Tibial nerve (tissue), 4 donors: ENCODE measurements at regions not wholly inside any gene's neighbourhood (a gene's known extent, or its start where the extent isn't known, plus 50 kb on each side); places are given as distances from the start of the nearest gene placed in this dataset.
"Not testable (repeated sequence)": the region's sequence is repeated elsewhere in the genome, so short reads cannot be mapped to it uniquely, and the experiment has no call there.

Source experiments
- DNase-seq, 2 donors: peaks; one replicate each; pipeline ENCODE4 v3.0.0-alpha.2; 2019; ENCODE audit warnings: low spot score in 2 of 2
- H3K27ac ChIP-seq, 4 donors: fragments of 200-600 bp; sonication (generic) in 3 of 4; one replicate each; pipeline ENCODE4 v1.5.1; 2017 to 2019; ENCODE audit warnings: mild to moderate bottlenecking in 1 of 4
- H3K27me3 ChIP-seq, 2 donors: fragments of 200-600 bp; sonication (generic) in 1 of 2; one replicate each; pipeline versions ENCODE4 v1.5.1 to v1.6.0; 2017 to 2019
- H3K36me3 ChIP-seq, 3 donors: fragments of 200-600 bp; sonication (generic); one replicate each; pipeline ENCODE4 v1.5.1; 2018 to 2019
- H3K4me1 ChIP-seq, 4 donors: fragments of 200-600 bp; sonication (generic) in 3 of 4; one replicate each; pipeline ENCODE4 v1.5.1; 2017 to 2019
- H3K4me3 ChIP-seq, 4 donors: fragments of 200-600 bp; sonication (generic) in 3 of 4; one replicate each; pipeline ENCODE4 v1.5.1; 2017 to 2019; ENCODE audit warnings: mild to moderate bottlenecking in 1 of 4, moderate library complexity in 1 of 4
- H3K9me3 ChIP-seq, 4 donors: fragments of 200-600 bp; sonication (generic) in 3 of 4; one replicate each; pipeline ENCODE4 v1.5.1; 2017 to 2019
- EP300 ChIP-seq, 2 donors: sonication (generic); formaldehyde crosslinking; IDR thresholded peaks; one replicate each; pipeline ENCODE4 v1.6.1; 2017; ENCODE audit warnings: antibody characterized with exemption in 2 of 2, mild to moderate bottlenecking in 1 of 2
- POLR2A ChIP-seq, 2 donors: fragments of 450-650 bp; IDR thresholded peaks; one replicate each; pipeline ENCODE4 v1.6.1; 2017; ENCODE audit warnings: antibody characterized with exemption in 2 of 2, mild to moderate bottlenecking in 2 of 2, moderate library complexity in 2 of 2
- WGBS, 2 donors: methylation state at CpG; one replicate each; pipeline ENCODE4 v1.1.5; 2018; 5-methylcytosine and 5-hydroxymethylcytosine counted together
- TF ChIP-seq, protein P1 (sequence below), 5 experiments: fragments of 200-600 bp in 3 of 5; fragments of 450-650 bp in 2 of 5; sonication (generic) in 3 of 5; IDR thresholded peaks; one replicate each; pipeline ENCODE4 v1.5.1; 2016 to 2019; ENCODE audit warnings: antibody characterized with exemption in 5 of 5, mild to moderate bottlenecking in 3 of 5, moderate library complexity in 2 of 5

DNA sequence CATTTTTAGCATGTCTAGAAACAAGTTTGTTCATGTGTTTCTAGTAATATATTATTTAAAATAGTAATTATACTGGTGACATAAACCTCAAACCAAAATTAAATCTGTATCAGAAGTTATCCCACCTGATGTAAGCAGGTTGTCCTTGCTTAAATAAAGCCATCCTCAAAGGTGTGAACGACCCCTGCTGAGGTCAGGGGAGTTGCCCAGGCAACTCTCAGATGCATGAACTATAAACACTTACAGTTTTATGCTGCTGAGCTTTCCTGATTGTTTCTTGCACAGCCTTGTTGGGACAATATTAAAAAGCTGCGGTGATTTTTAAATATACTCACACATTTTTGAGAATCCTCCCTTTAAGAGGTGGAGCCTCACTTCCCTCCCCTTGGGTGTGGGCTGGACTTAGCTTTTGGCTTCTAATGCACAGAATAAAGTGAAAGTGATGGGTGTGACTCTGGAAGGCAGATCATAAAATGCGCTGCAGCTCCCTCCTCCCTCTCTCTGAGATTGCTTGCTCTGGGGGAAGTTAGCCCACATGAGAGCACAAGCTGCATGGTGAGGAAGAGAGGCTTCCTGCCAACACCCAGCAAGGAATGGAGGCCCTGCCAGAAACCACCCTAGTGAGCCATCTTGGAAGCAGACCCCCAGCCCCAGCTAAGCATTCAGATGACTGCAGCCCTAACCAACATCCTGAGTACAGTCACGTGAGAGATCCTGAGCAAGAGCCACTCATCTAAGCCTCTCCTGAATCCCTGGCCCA, 152.7 kb downstream of the SKIDA1 start:
- no peaks in the 10 kb centered on the region for H3K27me3 ChIP-seq
- no peaks in the 10 kb centered on the region for H3K36me3 ChIP-seq
- peak in 1 of 2 donors; percentile 51 for TF ChIP-seq EP300 (IDR thresholded peaks at IDR 0.05)
- no peak for TF ChIP-seq POLR2A (IDR thresholded peaks at IDR 0.05)
- H3K4me3 ChIP-seq, result peak overlapping the region in 1 of 4 donors; percentile 33
- H3K27ac ChIP-seq, result peak overlapping the region in 2 of 4 donors; percentile 45 to 67
- DNase-seq, result peak in 1 of 2 donors; percentile 41
- peaks cover 0 to 21% (median 2%) of the 10 kb centered on the region in 4 donors for H3K4me1 ChIP-seq
- 14 to 15% methylated on average over 4 of the region's 4 CpGs for WGBS, 2 donors
- no peaks in the 10 kb centered on the region for H3K9me3 ChIP-seq

GRCh38 chr10:21369697-21370096, 155.8 kb downstream of the SKIDA1 start:
- Histone ChIP-seq H3K4me1 (peaks cover 0 to 28% (median 3%) of the 10 kb centered on the region in 4 donors), H3K27ac (no peak overlapping the region), H3K36me3 (no peaks in the 10 kb centered on the region), H3K9me3 (no peaks in the 10 kb centered on the region), H3K27me3 (no peaks in the 10 kb centered on the region), H3K4me3 (no peak overlapping the region)
- DNase-seq, result no peak
- TF ChIP-seq EP300 (IDR thresholded peaks at IDR 0.05) (no peak), POLR2A (IDR thresholded peaks at IDR 0.05) (no peak)
- TF ChIP-seq, protein P1, sequence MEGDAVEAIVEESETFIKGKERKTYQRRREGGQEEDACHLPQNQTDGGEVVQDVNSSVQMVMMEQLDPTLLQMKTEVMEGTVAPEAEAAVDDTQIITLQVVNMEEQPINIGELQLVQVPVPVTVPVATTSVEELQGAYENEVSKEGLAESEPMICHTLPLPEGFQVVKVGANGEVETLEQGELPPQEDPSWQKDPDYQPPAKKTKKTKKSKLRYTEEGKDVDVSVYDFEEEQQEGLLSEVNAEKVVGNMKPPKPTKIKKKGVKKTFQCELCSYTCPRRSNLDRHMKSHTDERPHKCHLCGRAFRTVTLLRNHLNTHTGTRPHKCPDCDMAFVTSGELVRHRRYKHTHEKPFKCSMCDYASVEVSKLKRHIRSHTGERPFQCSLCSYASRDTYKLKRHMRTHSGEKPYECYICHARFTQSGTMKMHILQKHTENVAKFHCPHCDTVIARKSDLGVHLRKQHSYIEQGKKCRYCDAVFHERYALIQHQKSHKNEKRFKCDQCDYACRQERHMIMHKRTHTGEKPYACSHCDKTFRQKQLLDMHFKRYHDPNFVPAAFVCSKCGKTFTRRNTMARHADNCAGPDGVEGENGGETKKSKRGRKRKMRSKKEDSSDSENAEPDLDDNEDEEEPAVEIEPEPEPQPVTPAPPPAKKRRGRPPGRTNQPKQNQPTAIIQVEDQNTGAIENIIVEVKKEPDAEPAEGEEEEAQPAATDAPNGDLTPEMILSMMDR (IDR thresholded peaks at IDR 0.05), result no peak
- 24 to 28% methylated on average over 2 of the region's 2 CpGs for WGBS, 2 donors

DNA sequence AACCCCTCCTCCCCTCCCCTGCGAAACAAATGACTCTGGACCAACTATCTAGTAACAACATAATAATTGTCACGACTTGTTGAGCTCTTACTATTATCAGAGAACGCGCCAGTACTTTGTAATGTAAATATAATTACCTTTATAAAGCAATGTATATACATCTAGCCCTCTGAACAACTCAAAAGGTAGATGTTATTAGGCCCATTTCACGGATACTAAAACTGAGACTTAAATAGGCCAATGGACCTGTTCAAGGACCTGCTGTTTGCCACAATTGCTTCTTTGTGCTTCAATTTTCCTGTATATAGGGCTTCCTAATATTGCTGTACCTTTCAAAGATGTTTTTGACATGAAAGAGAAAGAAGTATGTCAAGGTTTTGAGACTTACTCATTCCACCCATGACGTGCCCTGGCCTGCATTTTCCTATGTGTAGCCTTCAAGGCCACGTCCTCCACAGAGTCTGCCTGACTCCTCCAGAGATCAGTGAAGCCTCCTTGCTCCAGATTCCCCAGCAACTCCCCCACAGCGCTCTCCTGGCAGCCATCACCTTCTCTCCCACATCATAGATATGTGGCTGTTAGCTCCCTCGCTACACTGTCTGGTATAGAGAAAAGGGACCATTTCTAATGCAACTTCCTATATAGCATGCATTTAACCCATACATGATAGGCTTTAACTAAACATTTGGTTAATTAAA, 156.6 kb downstream of the SKIDA1 start:
- Histone ChIP-seq H3K9me3 (no peaks in the 10 kb centered on the region), H3K27ac (no peak overlapping the region), H3K4me3 (no peak overlapping the region), H3K36me3 (no peaks in the 10 kb centered on the region), H3K27me3 (no peaks in the 10 kb centered on the region), H3K4me1 (peaks cover 0 to 36% (median 11%) of the 10 kb centered on the region in 4 donors)
- no peak for DNase-seq
- 78 to 81% methylated on average over 9 of the region's 9 CpGs for WGBS, 2 donors
- TF ChIP-seq, protein P1 (IDR thresholded peaks at IDR 0.05), result no peak
- TF ChIP-seq POLR2A (IDR thresholded peaks at IDR 0.05), result no peak
- TF ChIP-seq EP300 (IDR thresholded peaks at IDR 0.05), result no peak

DNA sequence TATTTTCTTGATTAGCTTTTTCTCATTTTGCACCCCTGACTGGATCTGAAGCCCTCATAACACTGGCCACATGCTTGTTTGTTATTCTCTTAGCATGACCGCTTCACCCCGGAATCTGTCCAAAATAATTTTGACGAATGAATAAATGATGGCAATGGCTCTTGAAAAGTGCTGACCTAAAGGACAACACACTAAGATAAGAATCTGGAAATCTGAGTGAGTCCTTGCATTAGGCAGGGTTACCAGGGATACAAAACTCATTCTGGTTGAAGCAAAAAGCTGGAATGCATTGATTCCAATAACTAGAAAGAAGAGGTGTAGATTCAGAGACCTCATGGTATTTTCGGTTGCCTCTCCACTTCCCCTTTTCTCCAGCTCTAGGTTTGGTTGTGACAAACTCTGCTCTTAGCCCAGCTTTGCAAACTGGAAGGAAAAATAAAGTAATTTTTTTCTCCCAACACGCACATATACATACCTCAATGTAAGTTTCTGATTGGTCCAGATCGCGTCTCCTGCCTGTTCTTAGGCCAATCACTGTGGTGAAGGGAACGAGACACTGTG, 157.4 kb downstream of the SKIDA1 start:
- Histone ChIP-seq H3K4me1 (peaks cover 0 to 41% (median 15%) of the 10 kb centered on the region in 4 donors), H3K36me3 (no peaks in the 10 kb centered on the region), H3K9me3 (no peaks in the 10 kb centered on the region), H3K27me3 (no peaks in the 10 kb centered on the region), H3K27ac (no peak overlapping the region), H3K4me3 (no peak overlapping the region)
- TF ChIP-seq, protein P1 (IDR thresholded peaks at IDR 0.05), result no peak
- TF ChIP-seq EP300 (IDR thresholded peaks at IDR 0.05) (no peak), POLR2A (IDR thresholded peaks at IDR 0.05) (no peak)
- WGBS, 2 donors, result 84% methylated on average over 8 of the region's 8 CpGs
- no peak for DNase-seq

DNA sequence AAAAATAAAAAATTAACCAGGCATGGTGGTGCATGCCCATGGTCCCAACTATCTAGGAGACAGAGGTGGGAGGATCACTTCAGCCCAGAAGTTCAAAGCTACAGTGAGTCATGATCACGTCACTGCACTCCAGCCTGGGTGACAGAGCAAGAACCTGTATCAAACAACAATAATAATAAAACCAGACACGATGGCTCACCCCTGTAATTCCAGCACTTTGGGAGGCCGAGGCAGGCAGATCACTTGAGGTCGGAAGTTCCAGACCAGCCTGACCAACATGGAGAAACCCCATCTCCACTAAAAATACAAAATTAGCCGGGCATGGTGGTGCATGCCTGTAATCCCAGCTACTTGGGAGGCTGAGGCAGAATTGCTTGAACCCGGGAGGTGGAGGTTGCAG, 159.4 kb downstream of the SKIDA1 start:
- not testable (repeated sequence) for H3K36me3 ChIP-seq, H3K4me3 ChIP-seq, H3K9me3 ChIP-seq, DNase-seq, H3K27ac ChIP-seq, H3K27me3 ChIP-seq
- H3K4me1 ChIP-seq, result peaks cover 0 to 37% (median 17%) of the 10 kb centered on the region in 4 donors
- WGBS, 2 donors, result 88 to 93% methylated on average over 6 of the region's 6 CpGs
